Type B pancreatic cell (in vitro differentiated cells): ENCODE measurements at regions not wholly inside any gene's neighbourhood (a gene's known extent, or its start where the extent isn't known, plus 50 kb on each side); places are given as distances from the start of the nearest gene placed in this dataset.

ENCODE experiments used
- DNase-seq: peaks from one replicate; pipeline ENCODE4 v3.0.0; 2021; ENCODE audit warnings: mixed read lengths; ENCODE audit not compliant: unreplicated experiment; ENCODE audit errors: extremely low spot score
- H3K27ac Mint-ChIP-seq: 2 replicates; pipeline ENCODE4 v1.8.0; 2021; ENCODE audit warnings: mild to moderate bottlenecking, mixed read lengths
- H3K27me3 Mint-ChIP-seq: 2 replicates; pipeline ENCODE4 v1.8.0; 2021; ENCODE audit warnings: mixed read lengths
- H3K36me3 Mint-ChIP-seq: 2 replicates; pipeline ENCODE4 v1.8.0; 2021; ENCODE audit warnings: mixed read lengths
- H3K4me1 Mint-ChIP-seq: one replicate; pipeline ENCODE4 v1.8.0; 2021; ENCODE audit warnings: mixed read lengths; ENCODE audit not compliant: unreplicated experiment
- H3K4me3 Mint-ChIP-seq: 2 replicates; pipeline ENCODE4 v1.8.0; 2021; ENCODE audit warnings: mild to moderate bottlenecking, mixed read lengths
- H3K9me3 Mint-ChIP-seq: 2 replicates; pipeline ENCODE4 v1.8.0; 2021; ENCODE audit warnings: mixed read lengths
- CTCF ChIP-seq: fragments of 200-600 bp; sonication (generic); conservative IDR thresholded peaks from 2 replicates; pipeline ENCODE4 v1.5.0; 2021; ENCODE audit warnings: antibody characterized with exemption, mild to moderate bottlenecking

GRCh38 chr11:28476864-28477263 lies 368.7 kb downstream of the METTL15 start:
- no peaks in the 10 kb centered on the region for H3K36me3 Mint-ChIP-seq
- H3K4me3 Mint-ChIP-seq: no peak overlapping the region
- no peak overlapping the region for H3K27ac Mint-ChIP-seq
- H3K9me3 Mint-ChIP-seq: no peaks in the 10 kb centered on the region
- H3K4me1 Mint-ChIP-seq: peaks cover 19% of the 10 kb centered on the region
- TF ChIP-seq CTCF: no peak
- no peak for DNase-seq
- peaks cover under 1% of the 10 kb centered on the region for H3K27me3 Mint-ChIP-seq

- TF ChIP-seq CTCF: no peak
- H3K9me3 Mint-ChIP-seq: no peaks in the 10 kb centered on the region
- H3K4me3 Mint-ChIP-seq: no peak overlapping the region
- H3K27ac Mint-ChIP-seq: no peak overlapping the region
- no peaks in the 10 kb centered on the region for H3K27me3 Mint-ChIP-seq
- DNase-seq: no peak
- no peaks in the 10 kb centered on the region for H3K36me3 Mint-ChIP-seq
- peaks cover 15% of the 10 kb centered on the region for H3K4me1 Mint-ChIP-seq
Observed at GRCh38 chr11:28476049-28476448, 367.9 kb downstream of the METTL15 start.

GRCh38 chr11:28472904-28473303 lies 364.7 kb downstream of the METTL15 start:
- Mint-ChIP-seq H3K9me3 (no peaks in the 10 kb centered on the region), H3K27ac (no peak overlapping the region), H3K4me1 (peaks cover 15% of the 10 kb centered on the region), H3K4me3 (no peak overlapping the region), H3K36me3 (no peaks in the 10 kb centered on the region), H3K27me3 (no peaks in the 10 kb centered on the region)
- DNase-seq: no peak
- no peak for TF ChIP-seq CTCF

- H3K4me3 Mint-ChIP-seq: no peak overlapping the region
- H3K9me3 Mint-ChIP-seq: no peaks in the 10 kb centered on the region
- no peak for DNase-seq
- no peak overlapping the region for H3K27ac Mint-ChIP-seq
- TF ChIP-seq CTCF: no peak
- no peaks in the 10 kb centered on the region for H3K36me3 Mint-ChIP-seq
- peaks cover 14% of the 10 kb centered on the region for H3K4me1 Mint-ChIP-seq
- no peaks in the 10 kb centered on the region for H3K27me3 Mint-ChIP-seq
Observed at GRCh38 chr11:28471537-28471936, 363.3 kb downstream of the METTL15 start.

GRCh38 chr11:28470180-28470579 lies 362.0 kb downstream of the METTL15 start:
- no peaks in the 10 kb centered on the region for H3K9me3 Mint-ChIP-seq
- H3K4me3 Mint-ChIP-seq: no peak overlapping the region
- no peak for DNase-seq
- no peaks in the 10 kb centered on the region for H3K36me3 Mint-ChIP-seq
- H3K27ac Mint-ChIP-seq: no peak overlapping the region
- H3K4me1 Mint-ChIP-seq: no peaks in the 10 kb centered on the region
- H3K27me3 Mint-ChIP-seq: no peaks in the 10 kb centered on the region
- TF ChIP-seq CTCF: no peak

GRCh38 chr11:28466506-28466905 lies 358.3 kb downstream of the METTL15 start:
- TF ChIP-seq CTCF: no peak
- DNase-seq: no peak

More at GRCh38 chr11:28466506-28466905, 358.3 kb downstream of the METTL15 start:
- Mint-ChIP-seq H3K27me3 (no peaks in the 10 kb centered on the region), H3K4me3 (no peak overlapping the region), H3K9me3 (no peaks in the 10 kb centered on the region), H3K27ac (no peak overlapping the region), H3K4me1 (no peaks in the 10 kb centered on the region), H3K36me3 (no peaks in the 10 kb centered on the region)
